ENCODE measurements at regions not wholly inside any gene's neighbourhood (a gene's known extent, or its start where the extent isn't known, plus 50 kb on each side); places are given as distances from the start of the nearest gene placed in this dataset.

DNA sequence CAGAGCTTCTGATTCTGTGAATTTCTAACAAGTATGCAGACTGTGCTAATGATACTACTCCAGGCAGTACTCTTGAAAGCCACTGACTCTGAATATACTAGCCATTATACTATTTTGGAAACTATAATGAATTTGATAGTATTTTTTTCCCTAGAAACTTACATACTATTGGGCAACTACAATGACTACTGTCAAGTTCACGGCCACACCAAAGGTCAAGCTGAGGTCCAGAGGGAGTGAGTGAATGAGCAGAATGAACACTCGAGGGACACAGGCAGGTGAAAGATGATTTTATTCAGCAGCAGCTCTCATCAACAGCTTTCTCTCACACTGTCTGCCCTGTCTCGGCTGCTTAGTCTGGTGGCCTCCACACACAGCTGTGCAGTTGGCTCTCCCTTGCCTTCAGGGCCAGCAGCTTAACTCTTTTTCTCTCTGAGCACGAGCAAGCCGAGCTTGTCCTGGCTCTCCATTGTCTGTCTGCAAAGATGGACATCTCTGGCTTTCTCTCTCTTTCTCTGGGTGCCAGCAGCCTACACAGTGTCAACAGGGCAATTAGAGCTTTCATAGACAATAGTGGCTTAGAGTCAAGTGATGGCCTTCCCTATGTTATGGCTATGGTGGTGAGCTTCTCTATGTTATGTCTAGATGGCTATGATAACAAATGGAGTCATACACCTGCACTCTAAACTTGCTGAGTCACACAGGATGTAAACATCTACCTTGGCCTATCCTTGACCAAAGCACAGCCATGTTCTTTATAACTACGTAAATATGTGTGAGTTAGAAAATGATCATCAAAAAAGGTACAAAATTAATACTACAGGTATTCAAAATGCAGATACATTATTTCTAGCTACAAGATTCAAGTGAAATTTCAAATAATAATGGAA lies 362.4 kb downstream of the CGGBP1 start:
- TF ChIP-seq, protein P1, sequence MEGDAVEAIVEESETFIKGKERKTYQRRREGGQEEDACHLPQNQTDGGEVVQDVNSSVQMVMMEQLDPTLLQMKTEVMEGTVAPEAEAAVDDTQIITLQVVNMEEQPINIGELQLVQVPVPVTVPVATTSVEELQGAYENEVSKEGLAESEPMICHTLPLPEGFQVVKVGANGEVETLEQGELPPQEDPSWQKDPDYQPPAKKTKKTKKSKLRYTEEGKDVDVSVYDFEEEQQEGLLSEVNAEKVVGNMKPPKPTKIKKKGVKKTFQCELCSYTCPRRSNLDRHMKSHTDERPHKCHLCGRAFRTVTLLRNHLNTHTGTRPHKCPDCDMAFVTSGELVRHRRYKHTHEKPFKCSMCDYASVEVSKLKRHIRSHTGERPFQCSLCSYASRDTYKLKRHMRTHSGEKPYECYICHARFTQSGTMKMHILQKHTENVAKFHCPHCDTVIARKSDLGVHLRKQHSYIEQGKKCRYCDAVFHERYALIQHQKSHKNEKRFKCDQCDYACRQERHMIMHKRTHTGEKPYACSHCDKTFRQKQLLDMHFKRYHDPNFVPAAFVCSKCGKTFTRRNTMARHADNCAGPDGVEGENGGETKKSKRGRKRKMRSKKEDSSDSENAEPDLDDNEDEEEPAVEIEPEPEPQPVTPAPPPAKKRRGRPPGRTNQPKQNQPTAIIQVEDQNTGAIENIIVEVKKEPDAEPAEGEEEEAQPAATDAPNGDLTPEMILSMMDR (optimal IDR thresholded peaks at IDR 0.05 in 1 of 3, IDR thresholded peaks at IDR 0.05 in 1 of 3, conservative IDR thresholded peaks at IDR 0.05 in 1 of 3; ENCODE audit: extremely low read depth in 1 of 3, insufficient read depth in 2 of 3, low read length in 3 of 3) = no peak
- TF ChIP-seq EZH2 (IDR thresholded peaks at IDR 0.05; ENCODE audit: low read length) = no peak

Data from keratinocyte (primary cell).